DOHH2 (cell line): ENCODE measurements at regions not wholly inside any gene's neighbourhood (a gene's known extent, or its start where the extent isn't known, plus 50 kb on each side); places are given as distances from the start of the nearest gene placed in this dataset.

Experiments used
- H3F3A ChIP-seq: fragments of 200-600 bp; sonication (generic), shearing (Covaris generic); 2 replicates; pipeline ENCODE4 v1.6.0; 2016; ENCODE audit warnings: antibody characterized with exemption, mild to moderate bottlenecking; ENCODE audit not compliant: control insufficient read depth, insufficient read depth
- H3K27ac ChIP-seq: fragments of 200-600 bp; sonication (generic); 2 replicates; pipeline ENCODE4 v1.5.1; 2014; ENCODE audit warnings: low read depth, mild to moderate bottlenecking, low read length, moderate library complexity
- H3K27me3 ChIP-seq: fragments of 200-600 bp; sonication (generic); 2 replicates; pipeline ENCODE4 v1.6.1; 2014; ENCODE audit warnings: mild to moderate bottlenecking, low read length, mixed read lengths; ENCODE audit not compliant: control insufficient read depth
- H3K36me3 ChIP-seq: fragments of 200-600 bp; sonication (generic); 2 replicates; pipeline ENCODE4 v1.6.1; 2014; ENCODE audit warnings: mild to moderate bottlenecking, low read length, moderate library complexity, mixed read lengths; ENCODE audit not compliant: control insufficient read depth
- H3K4me1 ChIP-seq: fragments of 200-600 bp; sonication (generic); 2 replicates; pipeline ENCODE4 v1.6.1; 2014; ENCODE audit warnings: mild to moderate bottlenecking, low read length, mixed read lengths; ENCODE audit not compliant: control insufficient read depth
- H3K4me2 ChIP-seq: fragments of 200-600 bp; sonication (generic); 2 replicates; pipeline ENCODE4 v1.6.0; 2014; ENCODE audit warnings: mild to moderate bottlenecking, low read length, moderate library complexity
- H3K4me3 ChIP-seq: fragments of 200-600 bp; sonication (generic); 2 replicates; pipeline ENCODE4 v1.5.1; 2014; ENCODE audit warnings: mild to moderate bottlenecking, low read length, mixed read lengths
- H3K79me2 ChIP-seq: fragments of 200-600 bp; sonication (generic); 2 replicates; pipeline ENCODE4 v1.6.1; 2014; ENCODE audit warnings: mild to moderate bottlenecking, low read length, mixed read lengths; ENCODE audit not compliant: control insufficient read depth
- H3K9me2 ChIP-seq: fragments of 200-600 bp; sonication (generic); replicated peaks from 2 replicates; pipeline ENCODE4 v1.6.1; 2014; ENCODE audit warnings: mild to moderate bottlenecking, low read length, mixed read lengths; ENCODE audit not compliant: control insufficient read depth
- H3K9me3 ChIP-seq: fragments of 200-600 bp; sonication (generic); 2 replicates; pipeline ENCODE4 v1.6.1; 2014; ENCODE audit warnings: antibody characterized with exemption, low read length, mixed read lengths; ENCODE audit not compliant: control insufficient read depth, insufficient read depth
- H4K20me1 ChIP-seq: fragments of 200-600 bp; sonication (generic); 2 replicates; pipeline ENCODE4 v1.6.0; 2014; ENCODE audit warnings: low read depth, mild to moderate bottlenecking, antibody characterized with exemption, low read length, moderate library complexity; ENCODE audit not compliant: control insufficient read depth, insufficient read depth
- EZH2phosphoT487 ChIP-seq: fragments of 200-600 bp; sonication (generic); IDR thresholded peaks from 2 replicates; pipeline ENCODE4 v1.6.1; 2017; ENCODE audit warnings: borderline replicate concordance, mild to moderate bottlenecking, antibody characterized with exemption, low read length, moderate library complexity, mixed read lengths
- TF ChIP-seq, protein P1 (sequence below): fragments of 200-600 bp; sonication (generic); IDR thresholded peaks from one replicate; pipeline ENCODE4 v1.5.1; 2014; ENCODE audit warnings: antibody characterized with exemption, mild to moderate bottlenecking, low read depth, low read length; ENCODE audit not compliant: poor library complexity, severe bottlenecking

DNA sequence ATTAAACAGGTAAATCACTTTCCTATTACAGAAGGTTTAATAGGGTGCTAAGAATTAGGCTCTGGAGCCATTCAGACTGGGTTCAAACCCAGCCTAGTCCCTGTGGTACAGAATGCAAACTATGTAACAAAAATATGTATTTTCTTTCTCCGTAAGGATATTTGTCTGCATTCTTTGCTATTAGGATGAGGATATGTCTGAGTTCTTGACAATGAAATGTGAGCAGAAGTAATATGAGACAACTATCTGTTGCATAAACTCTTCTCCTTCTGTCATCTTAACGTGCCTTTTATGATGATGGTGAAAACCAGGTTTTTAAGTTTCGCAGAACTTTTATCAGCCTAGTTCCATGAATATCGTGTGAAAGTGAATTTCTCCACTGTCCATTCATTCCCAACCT, 1129.1 kb upstream of the ZEB2 start:
- Histone ChIP-seq H3K36me3 (no peaks in the 10 kb centered on the region), H3K4me2 (no peak overlapping the region), H3K4me3 (no peak overlapping the region), H4K20me1 (no peaks in the 10 kb centered on the region), H3K27me3 (no peaks in the 10 kb centered on the region), H3K9me3 (peaks cover 8% of the 10 kb centered on the region; the same call in 1 of the 2 replicates), H3K79me2 (no peaks in the 10 kb centered on the region), H3K27ac (no peak overlapping the region), H3K4me1 (peaks cover 5% of the 10 kb centered on the region), H3F3A (no peaks in the 10 kb centered on the region), H3K9me2 (no peaks in the 10 kb centered on the region)
- TF ChIP-seq, protein P1, sequence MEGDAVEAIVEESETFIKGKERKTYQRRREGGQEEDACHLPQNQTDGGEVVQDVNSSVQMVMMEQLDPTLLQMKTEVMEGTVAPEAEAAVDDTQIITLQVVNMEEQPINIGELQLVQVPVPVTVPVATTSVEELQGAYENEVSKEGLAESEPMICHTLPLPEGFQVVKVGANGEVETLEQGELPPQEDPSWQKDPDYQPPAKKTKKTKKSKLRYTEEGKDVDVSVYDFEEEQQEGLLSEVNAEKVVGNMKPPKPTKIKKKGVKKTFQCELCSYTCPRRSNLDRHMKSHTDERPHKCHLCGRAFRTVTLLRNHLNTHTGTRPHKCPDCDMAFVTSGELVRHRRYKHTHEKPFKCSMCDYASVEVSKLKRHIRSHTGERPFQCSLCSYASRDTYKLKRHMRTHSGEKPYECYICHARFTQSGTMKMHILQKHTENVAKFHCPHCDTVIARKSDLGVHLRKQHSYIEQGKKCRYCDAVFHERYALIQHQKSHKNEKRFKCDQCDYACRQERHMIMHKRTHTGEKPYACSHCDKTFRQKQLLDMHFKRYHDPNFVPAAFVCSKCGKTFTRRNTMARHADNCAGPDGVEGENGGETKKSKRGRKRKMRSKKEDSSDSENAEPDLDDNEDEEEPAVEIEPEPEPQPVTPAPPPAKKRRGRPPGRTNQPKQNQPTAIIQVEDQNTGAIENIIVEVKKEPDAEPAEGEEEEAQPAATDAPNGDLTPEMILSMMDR, result no peak
- TF ChIP-seq EZH2phosphoT487, result no peak

GRCh38 chr2:145644820-145645302, 1124.9 kb upstream of the ZEB2 start:
- TF ChIP-seq EZH2phosphoT487, result no peak
- TF ChIP-seq, protein P1, result no peak
- no peaks in the 10 kb centered on the region for H3K79me2 ChIP-seq
- peaks cover 5% of the 10 kb centered on the region for H3K4me1 ChIP-seq
- no peak overlapping the region for H3K4me3 ChIP-seq
- no peaks in the 10 kb centered on the region for H3K9me2 ChIP-seq
- H4K20me1 ChIP-seq, result no peaks in the 10 kb centered on the region
- peaks cover 4% of the 10 kb centered on the region; the same call in 1 of the 2 replicates for H3K9me3 ChIP-seq
- H3K27me3 ChIP-seq, result no peaks in the 10 kb centered on the region
- 0 out of 2 replicates have a peak overlapping the region, but pooled peaks have one; percentile 12 for H3K4me2 ChIP-seq
- H3F3A ChIP-seq, result no peaks in the 10 kb centered on the region
- H3K27ac ChIP-seq, result no peak overlapping the region
- no peaks in the 10 kb centered on the region for H3K36me3 ChIP-seq

- Histone ChIP-seq H3K79me2 (no peaks in the 10 kb centered on the region), H3K4me2 (no peak overlapping the region), H3K27ac (no peak overlapping the region), H3K36me3 (no peaks in the 10 kb centered on the region), H3K27me3 (no peaks in the 10 kb centered on the region), H3K4me3 (no peak overlapping the region), H3K9me3 (peaks cover 4% of the 10 kb centered on the region; the same call in 1 of the 2 replicates), H3F3A (no peaks in the 10 kb centered on the region), H4K20me1 (no peaks in the 10 kb centered on the region), H3K4me1 (peaks cover 7% of the 10 kb centered on the region; the same call in 1 of the 2 replicates), H3K9me2 (no peaks in the 10 kb centered on the region)
- TF ChIP-seq, protein P1, result no peak
- TF ChIP-seq EZH2phosphoT487, result no peak
Observed at GRCh38 chr2:145638675-145639074, 1118.8 kb upstream of the ZEB2 start.
